ENCODE measurements at regions not wholly inside any gene's neighbourhood (a gene's known extent, or its start where the extent isn't known, plus 50 kb on each side); places are given as distances from the start of the nearest gene placed in this dataset.

GRCh38 chr1:5484451-5485165, 507.6 kb downstream of the NPHP4 start:
- TF ChIP-seq CTCF (conservative IDR thresholded peaks at IDR 0.05; ENCODE audit: low read depth, low read length) (no peak), EZH2phosphoT487 (IDR thresholded peaks at IDR 0.05; ENCODE audit: borderline replicate concordance, low read length) (no peak)
